IPS-15b (cell line): ENCODE measurements at regions not wholly inside any gene's neighbourhood (a gene's known extent, or its start where the extent isn't known, plus 50 kb on each side); places are given as distances from the start of the nearest gene placed in this dataset.

ENCODE experiments used
- H3K27me3 ChIP-seq: one replicate; pipeline ENCODE4 v1.6.1; 2013; ENCODE audit warnings: low read length; ENCODE audit not compliant: control insufficient read depth, insufficient read depth
- H3K36me3 ChIP-seq: one replicate; pipeline ENCODE4 v1.6.1; 2013; ENCODE audit warnings: low read length; ENCODE audit not compliant: control insufficient read depth, insufficient read depth
- H3K4me1 ChIP-seq: one replicate; pipeline ENCODE4 v1.6.1; 2013; ENCODE audit warnings: mild to moderate bottlenecking, low read length; ENCODE audit not compliant: control insufficient read depth, insufficient read depth
- H3K4me3 ChIP-seq: one replicate; pipeline ENCODE4 v1.5.1; 2013; ENCODE audit warnings: low read depth, low read length
- H3K9ac ChIP-seq: one replicate; pipeline ENCODE4 v1.6.1; 2013; ENCODE audit warnings: low read depth, mild to moderate bottlenecking, low read length
- H3K9me3 ChIP-seq: one replicate; pipeline ENCODE4 v1.6.1; 2013; ENCODE audit warnings: mild to moderate bottlenecking, low read length; ENCODE audit not compliant: control insufficient read depth, insufficient read depth

DNA sequence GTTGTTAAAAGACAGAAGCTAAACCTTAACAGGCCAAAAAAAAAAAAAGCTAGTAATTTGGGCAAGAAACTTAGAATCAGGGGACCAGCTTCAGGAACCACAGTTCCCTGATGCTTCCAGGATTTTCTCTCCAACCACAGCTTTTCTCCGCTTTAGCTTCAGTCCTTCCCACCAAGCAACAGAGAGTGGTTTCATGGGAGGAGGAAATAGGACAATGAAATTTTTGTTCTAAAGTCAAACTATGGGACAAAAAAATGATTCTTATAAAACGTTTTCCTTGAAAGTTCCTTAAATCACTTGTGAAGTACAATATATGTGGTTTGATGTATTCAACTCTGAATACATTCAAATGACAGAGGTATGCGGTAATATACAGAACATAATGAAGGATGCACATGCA lies 71.0 kb upstream of the DHX15 start:
- Histone ChIP-seq H3K4me3 (no peak overlapping the region), H3K9me3 (no peaks in the 10 kb centered on the region), H3K27me3 (no peaks in the 10 kb centered on the region), H3K36me3 (no peaks in the 10 kb centered on the region), H3K4me1 (peaks cover 20% of the 10 kb centered on the region), H3K9ac (no peak overlapping the region)

DNA sequence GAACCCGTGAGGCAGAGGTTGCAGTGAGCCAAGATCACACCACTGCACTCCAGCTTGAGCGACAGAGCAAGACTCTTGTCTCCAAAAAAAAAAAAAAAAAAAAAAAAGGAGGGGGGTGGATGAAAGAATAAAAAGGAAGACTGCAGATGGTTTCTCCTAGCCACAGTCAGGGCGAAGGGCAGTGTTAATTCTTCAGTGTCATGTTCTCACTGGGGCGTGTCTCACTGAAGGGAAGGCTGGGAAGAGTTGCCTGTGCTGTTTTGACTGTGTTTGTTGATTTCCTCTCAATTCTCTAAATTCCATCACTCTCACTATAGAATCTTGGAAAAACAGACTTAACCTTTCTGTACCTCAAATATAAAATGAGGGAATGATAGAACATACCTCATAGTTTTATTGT lies 71.6 kb upstream of the DHX15 start:
- H3K9ac ChIP-seq, result no peak overlapping the region
- H3K4me1 ChIP-seq, result peaks cover 20% of the 10 kb centered on the region
- no peaks in the 10 kb centered on the region for H3K27me3 ChIP-seq
- H3K4me3 ChIP-seq, result no peak overlapping the region
- no peaks in the 10 kb centered on the region for H3K9me3 ChIP-seq
- H3K36me3 ChIP-seq, result no peaks in the 10 kb centered on the region

DNA sequence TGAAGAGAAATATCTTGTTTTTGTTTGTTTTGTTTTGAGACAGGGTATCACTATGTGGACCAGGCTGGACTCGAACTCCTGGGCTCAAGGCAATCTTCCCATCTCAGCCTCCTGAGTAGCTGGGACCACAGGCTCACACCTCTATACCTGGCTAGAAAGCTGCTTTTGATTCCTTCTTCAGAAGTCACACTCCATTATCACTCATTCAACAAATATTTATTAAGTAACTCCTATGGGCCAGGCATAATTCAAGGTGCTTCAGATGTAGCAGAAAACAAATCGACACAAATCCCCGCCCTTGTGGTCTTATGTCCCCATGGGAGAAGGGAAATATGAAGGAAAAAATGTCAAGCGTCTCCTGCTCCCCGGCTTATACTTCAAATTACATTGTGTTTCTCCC lies 72.6 kb upstream of the DHX15 start:
- H3K36me3 ChIP-seq, result no peaks in the 10 kb centered on the region
- H3K4me3 ChIP-seq, result no peak overlapping the region
- no peaks in the 10 kb centered on the region for H3K9me3 ChIP-seq
- H3K4me1 ChIP-seq, result peaks cover 20% of the 10 kb centered on the region
- H3K27me3 ChIP-seq, result no peaks in the 10 kb centered on the region
- no peak overlapping the region for H3K9ac ChIP-seq

- Histone ChIP-seq H3K4me3 (no peak overlapping the region), H3K9me3 (no peaks in the 10 kb centered on the region), H3K27me3 (no peaks in the 10 kb centered on the region), H3K4me1 (peaks cover 28% of the 10 kb centered on the region), H3K36me3 (no peaks in the 10 kb centered on the region), H3K9ac (peak overlapping the region; percentile 2)
Measured at GRCh38 chr4:24657768-24658617, 73.6 kb upstream of the DHX15 start.

GRCh38 chr4:24659241-24659961 lies 75.0 kb upstream of the DHX15 start:
- peak overlapping the region; percentile 40 for H3K4me3 ChIP-seq
- H3K4me1 ChIP-seq, result peaks cover 34% of the 10 kb centered on the region
- peak overlapping the region; percentile 77 for H3K9ac ChIP-seq

DNA sequence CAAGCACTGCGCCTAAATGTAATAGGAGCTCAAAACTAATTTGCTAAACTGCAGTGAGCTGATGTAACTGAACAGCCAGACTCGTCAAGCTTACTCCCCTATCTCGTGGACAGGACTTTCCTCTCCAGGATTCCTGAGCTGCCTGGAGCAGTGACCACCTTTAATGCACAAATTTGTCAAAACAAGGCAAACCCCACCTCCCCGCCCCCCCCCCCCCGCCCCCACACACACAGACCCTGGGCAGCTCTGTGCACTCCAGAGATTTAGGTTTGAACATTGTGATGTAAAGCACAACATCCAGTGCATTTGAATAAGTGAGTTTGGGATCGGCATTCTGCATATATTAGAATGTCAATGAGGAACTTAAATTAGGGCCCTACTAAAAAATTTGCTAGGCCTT lies 77.7 kb upstream of the DHX15 start:
- no peak overlapping the region for H3K9ac ChIP-seq
- peak overlapping the region; percentile 30 for H3K4me3 ChIP-seq
- no peaks in the 10 kb centered on the region for H3K9me3 ChIP-seq
- H3K27me3 ChIP-seq, result no peaks in the 10 kb centered on the region
- H3K4me1 ChIP-seq, result peaks cover 34% of the 10 kb centered on the region
- H3K36me3 ChIP-seq, result no peaks in the 10 kb centered on the region

More at GRCh38 chr4:24659241-24659961, 75.0 kb upstream of the DHX15 start:
- no peaks in the 10 kb centered on the region for H3K9me3 ChIP-seq
- H3K36me3 ChIP-seq, result no peaks in the 10 kb centered on the region
- H3K27me3 ChIP-seq, result no peaks in the 10 kb centered on the region

DNA sequence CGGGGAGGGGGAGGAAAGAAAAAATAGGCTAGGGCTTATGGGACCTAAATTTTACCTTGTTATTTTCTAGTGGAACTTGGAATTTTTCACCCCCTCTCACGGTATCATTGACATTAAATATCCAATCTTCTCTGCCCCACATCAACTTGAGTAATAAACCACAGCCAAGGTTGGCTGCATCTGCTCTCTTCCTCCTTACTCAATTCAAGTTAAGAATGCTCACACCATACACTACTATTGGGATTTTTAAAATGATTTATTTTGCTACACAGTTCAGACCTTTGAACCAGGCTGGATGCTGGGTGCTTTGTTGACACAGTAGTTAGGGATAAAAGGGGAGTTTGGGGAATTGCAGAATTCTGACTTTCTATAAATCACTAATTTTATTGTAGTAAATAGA lies 78.2 kb upstream of the DHX15 start:
- Histone ChIP-seq H3K4me1 (peaks cover 34% of the 10 kb centered on the region), H3K36me3 (no peaks in the 10 kb centered on the region), H3K4me3 (peak overlapping the region; percentile 23), H3K9ac (no peak overlapping the region), H3K27me3 (no peaks in the 10 kb centered on the region), H3K9me3 (no peaks in the 10 kb centered on the region)

GRCh38 chr4:24664956-24665355 lies 80.6 kb upstream of the DHX15 start:
- Histone ChIP-seq H3K4me1 (peaks cover 19% of the 10 kb centered on the region), H3K9ac (no peak overlapping the region), H3K27me3 (no peaks in the 10 kb centered on the region), H3K9me3 (no peaks in the 10 kb centered on the region), H3K36me3 (no peaks in the 10 kb centered on the region), H3K4me3 (no peak overlapping the region)

- no peaks in the 10 kb centered on the region for H3K27me3 ChIP-seq
Measured at GRCh38 chr4:24666316-24666715, 82.0 kb upstream of the DHX15 start.

GRCh38 chr4:24666816-24667477 lies 82.6 kb upstream of the DHX15 start:
- Histone ChIP-seq H3K4me1 (peaks cover 13% of the 10 kb centered on the region), H3K9ac (no peak overlapping the region), H3K4me3 (no peak overlapping the region), H3K9me3 (no peaks in the 10 kb centered on the region), H3K27me3 (no peaks in the 10 kb centered on the region), H3K36me3 (no peaks in the 10 kb centered on the region)

More at GRCh38 chr4:24666316-24666715, 82.0 kb upstream of the DHX15 start:
- H3K4me1 ChIP-seq, result peaks cover 17% of the 10 kb centered on the region
- no peak overlapping the region for H3K4me3 ChIP-seq
- no peaks in the 10 kb centered on the region for H3K9me3 ChIP-seq
- no peak overlapping the region for H3K9ac ChIP-seq
- no peaks in the 10 kb centered on the region for H3K36me3 ChIP-seq

DNA sequence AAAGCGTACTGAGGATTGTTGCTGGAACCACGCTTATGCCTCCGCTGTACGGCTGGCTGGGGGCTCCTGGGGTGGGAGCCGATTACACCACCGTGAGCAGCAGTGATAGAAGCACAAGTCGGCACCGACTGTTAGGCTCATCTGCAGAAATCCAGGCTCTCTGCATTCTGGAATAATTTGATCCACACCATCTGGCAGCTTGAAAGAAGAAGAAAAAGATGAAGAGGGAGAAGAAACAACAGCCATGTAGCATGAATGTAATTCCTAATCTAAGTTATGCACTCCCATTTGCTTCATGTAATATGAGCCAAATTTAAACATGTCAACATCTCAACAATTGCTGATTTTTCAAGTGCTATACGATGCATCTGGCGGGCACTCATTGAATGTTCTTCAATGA lies 84.6 kb upstream of the DHX15 start:
- no peaks in the 10 kb centered on the region for H3K36me3 ChIP-seq
- H3K9ac ChIP-seq, result no peak overlapping the region
- no peaks in the 10 kb centered on the region for H3K27me3 ChIP-seq
- H3K4me1 ChIP-seq, result peaks cover 2% of the 10 kb centered on the region
- H3K4me3 ChIP-seq, result no peak overlapping the region
- H3K9me3 ChIP-seq, result no peaks in the 10 kb centered on the region
